ENCODE measurements at regions not wholly inside any gene's neighbourhood (a gene's known extent, or its start where the extent isn't known, plus 50 kb on each side); places are given as distances from the start of the nearest gene placed in this dataset.

DNA sequence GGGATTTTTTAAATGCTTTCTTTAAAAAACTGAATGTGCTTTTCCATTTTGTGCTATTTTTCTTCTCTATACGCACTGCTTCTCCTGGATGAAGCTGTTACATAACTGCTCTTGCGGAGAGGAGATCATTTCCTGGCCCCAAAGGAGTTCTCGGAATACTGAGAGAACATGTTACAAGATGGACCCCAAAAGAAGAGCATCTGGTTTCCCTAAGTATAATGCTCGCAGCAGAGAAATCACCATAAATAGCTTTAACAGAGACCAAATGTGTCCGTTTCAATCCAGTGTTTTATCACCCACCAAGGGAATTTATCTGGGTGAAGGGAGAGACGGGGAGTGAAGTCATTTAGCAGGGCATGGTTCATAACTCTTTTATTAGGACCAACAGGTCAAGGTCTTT, 80.1 kb downstream of the RBM43 start:
- CTCF ChIA-PET = no interaction called here
- POLR2A ChIA-PET (ENCODE audit: unreplicated experiment) = no interaction called here
- Histone ChIP-seq H3K4me2 (ENCODE audit: low read length) (no peak overlapping the region), H2AFZ (ENCODE audit: low read length) (no peak overlapping the region), H3K4me3 (ENCODE audit: low read length) (no peak overlapping the region), H3F3A (ENCODE audit: low read length, unreplicated experiment) (no peaks in the 10 kb centered on the region), H3K27ac (ENCODE audit: low read length) (no peak overlapping the region), H3K4me1 (ENCODE audit: insufficient read depth, low read length) (no peaks in the 10 kb centered on the region), H3K36me3 (ENCODE audit: low read depth, low read length) (no peaks in the 10 kb centered on the region), H3K79me2 (ENCODE audit: low read length) (no peaks in the 10 kb centered on the region), H3K9ac (ENCODE audit: low read length) (no peak overlapping the region), H4K20me1 (ENCODE audit: low read length) (no peaks in the 10 kb centered on the region), H3K9me2 (replicated peaks; ENCODE audit: low read length) (no peaks in the 10 kb centered on the region), H3K9me3 (ENCODE audit: low read length) (no peaks in the 10 kb centered on the region), H3K27me3 (ENCODE audit: low read length) (no peaks in the 10 kb centered on the region)
- TF ChIP-seq CTCF (conservative IDR thresholded peaks at IDR 0.05; ENCODE audit: low read depth, low read length) (no peak), EZH2 (IDR thresholded peaks at IDR 0.05; ENCODE audit: low read length, unreplicated experiment) (no peak), EZH2phosphoT487 (IDR thresholded peaks at IDR 0.05; ENCODE audit: borderline replicate concordance, low read length) (no peak)
- ATAC-seq (no peak), DNase-seq (no peak)
- intact Hi-C loops (cut with micrococcal nuclease) = no loop called here
- no TSS peak for BruUV-seq (replicated peaks)

DNA sequence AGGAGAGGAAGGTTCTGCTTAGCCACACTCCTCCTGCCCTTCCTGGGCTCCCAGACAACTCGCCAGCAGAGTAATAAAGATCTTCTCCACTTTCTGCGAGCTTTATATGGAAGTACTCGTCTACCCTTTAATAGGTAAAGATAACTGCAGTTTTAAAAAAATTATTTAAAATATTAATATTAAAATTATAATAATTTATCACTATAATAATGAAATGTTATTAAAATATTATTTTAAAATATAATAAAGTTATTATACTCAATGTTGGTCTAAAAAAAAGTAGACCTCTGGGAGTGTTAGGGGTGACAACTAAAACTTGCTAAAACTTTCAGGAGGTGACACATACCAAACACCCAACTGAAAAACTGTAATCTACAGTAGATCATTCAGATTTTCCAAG, 81.5 kb downstream of the RBM43 start:
- BruUV-seq (replicated peaks) = no TSS peak

GRCh38 chr2:151178207-151178606, 83.5 kb downstream of the RBM43 start:
- TF ChIP-seq EZH2phosphoT487 (IDR thresholded peaks at IDR 0.05; ENCODE audit: borderline replicate concordance, low read length) (no peak), EZH2 (IDR thresholded peaks at IDR 0.05; ENCODE audit: low read length, unreplicated experiment) (no peak), CTCF (conservative IDR thresholded peaks at IDR 0.05; ENCODE audit: low read depth, low read length) (no peak)
- H3K9ac ChIP-seq (ENCODE audit: low read length) = no peak overlapping the region
- DNase-seq = no peak

More for the DNA sequence above, 81.5 kb downstream of the RBM43 start:
- ATAC-seq (no peak), DNase-seq (no peak)
- H3K27ac ChIP-seq (ENCODE audit: low read length) = no peak overlapping the region
- POLR2A ChIA-PET (ENCODE audit: unreplicated experiment) = no interaction called here
- no peak overlapping the region for H3K4me3 ChIP-seq (ENCODE audit: low read length)
- CTCF ChIA-PET = no interaction called here
- no peaks in the 10 kb centered on the region for H3K9me3 ChIP-seq (ENCODE audit: low read length)
- no peaks in the 10 kb centered on the region for H3F3A ChIP-seq (ENCODE audit: low read length, unreplicated experiment)
- H3K27me3 ChIP-seq (ENCODE audit: low read length) = no peaks in the 10 kb centered on the region
- H3K4me2 ChIP-seq (ENCODE audit: low read length) = no peak overlapping the region
- H2AFZ ChIP-seq (ENCODE audit: low read length) = no peak overlapping the region
- no peaks in the 10 kb centered on the region for H3K9me2 ChIP-seq (replicated peaks; ENCODE audit: low read length)
- H3K9ac ChIP-seq (ENCODE audit: low read length) = no peak overlapping the region
- TF ChIP-seq CTCF (conservative IDR thresholded peaks at IDR 0.05; ENCODE audit: low read depth, low read length) (no peak), EZH2phosphoT487 (IDR thresholded peaks at IDR 0.05; ENCODE audit: borderline replicate concordance, low read length) (no peak), EZH2 (IDR thresholded peaks at IDR 0.05; ENCODE audit: low read length, unreplicated experiment) (no peak)
- no peaks in the 10 kb centered on the region for H3K79me2 ChIP-seq (ENCODE audit: low read length)
- no peaks in the 10 kb centered on the region for H3K4me1 ChIP-seq (ENCODE audit: insufficient read depth, low read length)
- no peaks in the 10 kb centered on the region for H3K36me3 ChIP-seq (ENCODE audit: low read depth, low read length)
- intact Hi-C loops (cut with micrococcal nuclease) = no loop called here
- no peaks in the 10 kb centered on the region for H4K20me1 ChIP-seq (ENCODE audit: low read length)

More at GRCh38 chr2:151178207-151178606, 83.5 kb downstream of the RBM43 start:
- Histone ChIP-seq H2AFZ (ENCODE audit: low read length) (no peak overlapping the region), H4K20me1 (ENCODE audit: low read length) (no peaks in the 10 kb centered on the region), H3K79me2 (ENCODE audit: low read length) (no peaks in the 10 kb centered on the region), H3F3A (ENCODE audit: low read length, unreplicated experiment) (no peaks in the 10 kb centered on the region), H3K4me3 (ENCODE audit: low read length) (no peak overlapping the region), H3K27ac (ENCODE audit: low read length) (no peak overlapping the region), H3K27me3 (ENCODE audit: low read length) (no peaks in the 10 kb centered on the region), H3K4me1 (ENCODE audit: insufficient read depth, low read length) (no peaks in the 10 kb centered on the region), H3K4me2 (ENCODE audit: low read length) (no peak overlapping the region), H3K9me3 (ENCODE audit: low read length) (no peaks in the 10 kb centered on the region), H3K9me2 (replicated peaks; ENCODE audit: low read length) (no peaks in the 10 kb centered on the region), H3K36me3 (ENCODE audit: low read depth, low read length) (no peaks in the 10 kb centered on the region)
- ATAC-seq = no peak
- POLR2A ChIA-PET (ENCODE audit: unreplicated experiment) = interaction anchor here (0.6 kb wide), 1 partner anchor 245 kb away, joined by 7 read pairs; no protein-coding TSS in a partner anchor
- CTCF ChIA-PET = no interaction called here
- intact Hi-C loops (cut with micrococcal nuclease) = no loop called here
- BruUV-seq (replicated peaks) = no TSS peak

Measured in PC-3 (cell line).